ENCODE measurements at regions not wholly inside any gene's neighbourhood (a gene's known extent, or its start where the extent isn't known, plus 50 kb on each side); places are given as distances from the start of the nearest gene placed in this dataset.

- DNase-seq = no peak
Observed at GRCh38 chr16:87171723-87172122, 145.5 kb downstream of the C16orf95 start.

- no peak for DNase-seq
Observed at GRCh38 chr16:87172632-87173031, 144.6 kb downstream of the C16orf95 start.

- no peak for DNase-seq
Observed at GRCh38 chr16:87173294-87173893, 143.8 kb downstream of the C16orf95 start.

GRCh38 chr16:87174061-87174460, 143.1 kb downstream of the C16orf95 start:
- DNase-seq = no peak

- DNase-seq = no peak
Observed at GRCh38 chr16:87176735-87177134, 140.5 kb downstream of the C16orf95 start.

- DNase-seq = no peak
Observed at GRCh38 chr16:87177673-87178072, 139.5 kb downstream of the C16orf95 start.

- no peak for DNase-seq
Observed at GRCh38 chr16:87178177-87178863, 138.9 kb downstream of the C16orf95 start.

GRCh38 chr16:87178977-87179376, 138.2 kb downstream of the C16orf95 start:
- DNase-seq = no peak

GRCh38 chr16:87180069-87180468, 137.1 kb downstream of the C16orf95 start:
- no peak for DNase-seq

GRCh38 chr16:87182759-87183158, 134.4 kb downstream of the C16orf95 start:
- DNase-seq = no peak

- DNase-seq = no peak
Observed at GRCh38 chr16:87183647-87184046, 133.5 kb downstream of the C16orf95 start.

- DNase-seq = no peak
Observed at GRCh38 chr16:87185308-87185707, 131.9 kb downstream of the C16orf95 start.

GRCh38 chr16:87185983-87186382, 131.2 kb downstream of the C16orf95 start:
- no peak for DNase-seq

GRCh38 chr16:87186446-87186845, 130.7 kb downstream of the C16orf95 start:
- DNase-seq = no peak

GRCh38 chr16:87186876-87187533, 130.2 kb downstream of the C16orf95 start:
- DNase-seq = no peak

GRCh38 chr16:87188104-87188503, 129.1 kb downstream of the C16orf95 start:
- DNase-seq = no peak

- DNase-seq = no peak
Observed at GRCh38 chr16:87189426-87189825, 127.8 kb downstream of the C16orf95 start.

GRCh38 chr16:87190288-87191230, 126.6 kb downstream of the C16orf95 start:
- DNase-seq = no peak

- no peak for DNase-seq
Observed at GRCh38 chr16:87192452-87193073, 124.6 kb downstream of the C16orf95 start.

- DNase-seq = no peak
Observed at GRCh38 chr16:87194172-87194571, 123.0 kb downstream of the C16orf95 start.

GRCh38 chr16:87195161-87195560, 122.0 kb downstream of the C16orf95 start:
- no peak for DNase-seq

- no peak for DNase-seq
Observed at GRCh38 chr16:87196231-87196630, 121.0 kb downstream of the C16orf95 start.

- DNase-seq = no peak
Observed at GRCh38 chr16:87196661-87197060, 120.5 kb downstream of the C16orf95 start.
